HEK293 (cell line): ENCODE measurements at regions not wholly inside any gene's neighbourhood (a gene's known extent, or its start where the extent isn't known, plus 50 kb on each side); places are given as distances from the start of the nearest gene placed in this dataset.

Source experiments
- CTCF ChIP-seq: fragments of 450-650 bp; formaldehyde crosslinking; IDR thresholded peaks from 2 replicates; pipeline ENCODE4 v1.5.1; 2016; ENCODE audit warnings: missing biosample characterization, missing genetic modification characterization
- ZBTB20 ChIP-seq: fragments of 450-650 bp; formaldehyde crosslinking; IDR thresholded peaks from 2 replicates; pipeline ENCODE4 v1.5.1; 2016; ENCODE audit warnings: missing biosample characterization, missing genetic modification characterization
- ZBTB21 ChIP-seq: fragments of 450-650 bp; formaldehyde crosslinking; IDR thresholded peaks from 2 replicates; pipeline ENCODE4 v1.5.1; 2017; ENCODE audit warnings: missing biosample characterization, missing genetic modification characterization
- ZBTB49 ChIP-seq: fragments of 450-650 bp; formaldehyde crosslinking; IDR thresholded peaks from 2 replicates; pipeline ENCODE4 v1.5.1; 2016; ENCODE audit warnings: missing biosample characterization, missing genetic modification characterization, low read depth
- ZNF433 ChIP-seq: fragments of 450-650 bp; formaldehyde crosslinking; IDR thresholded peaks from 2 replicates; pipeline ENCODE4 v1.5.1; 2016; ENCODE audit warnings: missing biosample characterization, missing genetic modification characterization, low read depth
- ZNF529 ChIP-seq: fragments of 450-650 bp; formaldehyde crosslinking; IDR thresholded peaks from 2 replicates; pipeline ENCODE4 v1.5.1; 2017; ENCODE audit warnings: missing genetic modification characterization, missing biosample characterization; ENCODE audit not compliant: insufficient replicate concordance
- ZNF549 ChIP-seq: fragments of 450-650 bp; IDR thresholded peaks from 2 replicates; pipeline ENCODE4 v1.5.1; 2018; ENCODE audit warnings: missing biosample characterization, missing genetic modification characterization, mild to moderate bottlenecking, inconsistent platforms, moderate library complexity

GRCh38 chr3:152149832-152150231 is 118.9 kb upstream of the MBNL1 start:
- no peak for TF ChIP-seq CTCF (tag by site-specific recombination)
- TF ChIP-seq ZBTB21 (tag by site-specific recombination) = no peak
- no peak for TF ChIP-seq ZBTB20 (tag by site-specific recombination)
- TF ChIP-seq ZNF549 (tag by site-specific recombination) = no peak
- TF ChIP-seq ZBTB49 (tag by site-specific recombination) = no peak
- TF ChIP-seq ZNF529 = no peak
- no peak for TF ChIP-seq ZNF433
